ENCODE measurements at regions not wholly inside any gene's neighbourhood (a gene's known extent, or its start where the extent isn't known, plus 50 kb on each side); places are given as distances from the start of the nearest gene placed in this dataset.

DNA sequence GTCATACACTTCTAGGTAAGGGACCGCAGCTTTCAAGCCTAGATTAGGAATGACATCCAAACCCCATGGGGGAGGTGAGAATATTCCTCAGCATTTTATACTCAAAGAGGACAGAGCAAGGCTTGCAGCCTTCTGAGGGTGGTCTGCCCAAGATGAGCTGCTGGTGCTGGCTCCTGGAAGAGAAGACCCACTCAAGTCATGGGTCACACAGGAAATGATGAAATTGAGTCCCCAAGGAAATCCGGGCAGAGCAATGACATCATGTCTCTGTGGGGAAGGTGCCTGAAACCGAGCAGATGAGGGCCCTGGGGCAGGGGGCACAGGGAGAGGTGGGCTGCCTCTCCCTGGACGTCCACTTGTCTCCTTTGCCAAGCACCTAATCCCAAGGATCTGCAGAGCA lies 468.7 kb downstream of the TSHZ3 start:
- TF ChIP-seq CTCF (IDR thresholded peaks at IDR 0.05) (no peak), EP300 (IDR thresholded peaks at IDR 0.05) (no peak), POLR2AphosphoS5 (IDR thresholded peaks at IDR 0.05) (no peak), POLR2A (IDR thresholded peaks at IDR 0.05) (no peak)

Measured in gastroesophageal sphincter (tissue), 3 donors.